Fibroblast of the conjunctiva (primary cell): ENCODE measurements at regions not wholly inside any gene's neighbourhood (a gene's known extent, or its start where the extent isn't known, plus 50 kb on each side); places are given as distances from the start of the nearest gene placed in this dataset.
"Not testable (repeated sequence)": the region's sequence is repeated elsewhere in the genome, so short reads cannot be mapped to it uniquely, and the experiment has no call there.

Source experiments
- DNase-seq: peaks from one replicate; pipeline ENCODE4 v3.0.0-alpha.2; 2010; ENCODE audit warnings: low read depth

GRCh38 chr4:27728892-27729291, 868.3 kb downstream of the STIM2 start:
- DNase-seq, result no peak

DNA sequence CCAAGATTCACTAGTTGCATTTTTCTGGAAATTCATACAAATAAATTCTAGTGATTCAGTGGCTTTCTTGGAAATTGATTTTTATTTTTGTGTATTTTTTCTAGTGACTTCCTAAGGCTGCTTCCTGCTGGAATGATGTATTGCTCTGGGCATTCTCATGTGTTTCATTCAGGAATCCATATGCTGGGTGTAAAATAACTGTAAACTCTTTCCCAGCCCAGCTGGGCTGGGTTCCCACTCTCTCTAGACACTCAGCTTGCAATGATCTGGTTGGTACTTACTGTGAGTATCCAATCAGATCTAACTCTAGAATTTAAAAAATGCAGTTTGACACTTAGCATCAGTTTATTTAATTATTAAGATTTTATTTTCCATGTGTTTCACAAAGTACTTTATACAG, 882.2 kb downstream of the STIM2 start:
- DNase-seq, result no peak

- DNase-seq, result no peak
Observed at GRCh38 chr4:27759611-27760575, 899.3 kb downstream of the STIM2 start.

- DNase-seq, result no peak
Observed at GRCh38 chr4:27763830-27764525, 903.3 kb downstream of the STIM2 start.

DNA sequence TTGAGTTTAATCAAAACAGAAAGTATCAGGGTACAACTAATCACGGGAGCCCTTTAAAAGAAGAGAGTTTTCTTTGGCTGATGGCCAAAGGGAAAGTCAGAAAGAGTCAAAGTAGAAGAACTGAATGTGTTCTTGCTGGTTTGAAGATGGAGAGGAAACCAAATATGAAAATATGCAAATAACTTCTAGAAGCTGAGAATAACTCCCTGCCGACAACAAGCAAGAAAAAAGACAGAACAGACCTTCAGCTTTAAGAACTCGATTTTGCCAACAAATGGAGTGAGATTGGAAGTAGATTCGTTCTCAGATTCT, 903.8 kb downstream of the STIM2 start:
- DNase-seq, result no peak

DNA sequence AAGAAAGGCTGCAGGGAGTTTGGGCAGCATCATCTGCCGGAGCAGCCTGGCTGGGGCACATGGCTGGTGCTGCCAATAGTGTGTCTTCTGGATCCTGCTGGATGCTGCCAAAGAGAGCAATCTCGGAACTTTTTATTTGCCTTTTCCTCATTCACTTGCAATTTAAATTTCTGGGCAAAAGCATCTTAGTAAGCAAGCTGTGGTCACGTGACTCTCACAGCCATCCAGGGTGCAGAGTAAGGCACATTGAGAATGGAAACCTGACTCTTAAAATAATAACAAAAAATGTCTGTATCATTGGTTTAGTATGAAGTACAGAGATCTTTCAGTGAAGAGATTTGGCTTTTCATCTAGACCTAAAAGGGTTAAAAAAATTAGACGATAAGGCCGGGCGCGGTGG, 910.3 kb downstream of the STIM2 start:
- DNase-seq, result no peak

GRCh38 chr4:27775156-27775555, 914.5 kb downstream of the STIM2 start:
- no peak for DNase-seq

GRCh38 chr4:27779827-27780226, 919.2 kb downstream of the STIM2 start:
- no peak for DNase-seq

- no peak for DNase-seq
Observed at GRCh38 chr4:27787195-27787594, 926.6 kb downstream of the STIM2 start.

- DNase-seq, result no peak
Observed at GRCh38 chr4:27789773-27790172, 929.1 kb downstream of the STIM2 start.

DNA sequence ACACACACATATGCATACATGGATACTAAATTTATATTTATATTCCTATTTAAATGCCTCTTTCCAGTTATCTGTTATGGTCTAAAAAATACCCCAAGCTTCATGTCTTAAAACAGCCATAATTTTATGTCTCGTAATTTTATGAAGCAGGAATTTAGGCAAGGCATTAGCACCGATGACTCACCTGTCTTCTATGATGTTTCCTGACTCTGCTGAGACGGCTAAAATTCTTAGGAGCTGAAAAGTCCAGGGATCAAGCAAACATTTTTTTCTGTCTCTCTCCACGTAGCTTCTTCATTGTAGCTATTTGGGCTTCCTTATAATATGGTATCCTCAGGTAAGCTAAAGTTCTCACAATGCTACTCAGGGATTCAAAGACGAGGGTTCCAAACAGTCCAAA, 930.3 kb downstream of the STIM2 start:
- no peak for DNase-seq

- DNase-seq, result peak; percentile 3
Observed at GRCh38 chr4:27791640-27792039, 931.0 kb downstream of the STIM2 start.

- DNase-seq, result no peak
Observed at GRCh38 chr4:27807207-27807606, 946.6 kb downstream of the STIM2 start.

DNA sequence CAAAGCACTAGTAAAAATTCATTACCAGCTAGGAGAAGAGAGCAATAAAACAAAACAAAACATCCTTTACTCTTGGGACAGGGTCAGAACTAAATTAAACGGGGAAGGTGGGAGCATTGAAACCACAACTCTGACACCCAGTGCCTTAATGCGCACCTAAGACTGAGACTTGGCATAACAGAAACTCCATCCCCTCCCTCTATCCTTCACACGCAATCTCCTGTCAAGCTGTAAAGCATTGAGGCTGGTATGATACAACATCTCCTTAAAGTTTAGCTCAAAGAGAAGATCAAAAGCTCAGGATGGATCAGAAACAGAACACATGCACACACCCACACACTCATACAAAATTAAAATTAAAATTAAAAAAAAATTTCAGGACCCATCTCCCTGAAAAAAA, 951.3 kb downstream of the STIM2 start:
- no peak for DNase-seq

DNA sequence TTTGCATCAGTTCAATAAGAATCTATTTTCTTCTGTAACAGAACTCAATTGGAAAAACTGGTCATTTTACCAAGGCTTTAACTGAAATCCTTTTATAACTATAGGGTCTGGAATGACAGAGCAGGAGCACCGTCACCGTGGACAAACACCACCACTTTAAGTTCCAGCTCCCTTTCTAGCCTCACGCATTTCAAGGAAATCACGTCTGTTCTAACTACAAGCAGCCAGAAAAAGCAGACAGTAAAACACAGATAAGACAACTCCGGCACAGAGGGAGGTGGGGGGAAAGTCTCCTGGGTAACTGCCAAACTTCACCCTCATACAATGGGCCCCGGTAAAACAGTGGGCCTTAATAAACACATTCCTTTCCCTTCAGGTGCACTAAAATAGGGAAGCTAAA, 952.6 kb downstream of the STIM2 start:
- not testable (repeated sequence) for DNase-seq

DNA sequence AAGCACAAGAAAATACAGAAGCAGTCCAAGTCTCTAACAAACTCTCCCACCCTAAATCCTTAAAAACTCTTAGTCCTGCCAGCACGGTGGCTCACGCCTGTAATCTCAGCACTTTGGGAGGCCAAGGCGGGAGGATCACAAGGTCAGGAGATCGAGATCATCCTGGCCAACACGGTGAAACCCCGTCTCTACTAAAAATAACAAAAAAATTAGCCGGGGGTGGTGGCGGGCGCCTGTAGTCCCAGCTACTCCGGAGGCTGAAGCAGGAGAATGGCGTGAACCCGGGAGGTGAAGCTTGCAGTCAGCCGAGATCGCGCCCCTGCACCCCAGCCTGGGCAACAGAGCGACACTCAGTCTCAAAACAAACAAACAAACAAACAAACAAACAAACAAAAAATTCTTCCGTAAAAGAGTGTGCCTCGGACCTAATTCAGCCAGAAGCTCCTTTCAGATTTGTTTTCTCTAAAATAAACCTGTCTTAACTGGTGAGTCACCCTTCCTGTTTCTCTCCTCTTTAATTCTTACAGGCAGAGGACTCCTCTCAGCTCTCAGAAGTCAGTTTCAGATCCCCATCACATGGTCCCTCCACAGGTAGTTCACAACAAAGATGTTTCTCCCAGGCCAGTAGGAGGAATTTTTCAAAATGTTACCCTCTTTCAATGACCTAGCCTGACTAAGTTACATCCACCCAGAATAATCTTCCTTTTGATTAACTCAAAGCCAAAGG, 953.2 kb downstream of the STIM2 start:
- not testable (repeated sequence) for DNase-seq

GRCh38 chr4:27819246-27819645, 958.6 kb downstream of the STIM2 start:
- no peak for DNase-seq

GRCh38 chr4:27828843-27829242, 968.2 kb downstream of the STIM2 start:
- DNase-seq, result no peak

- DNase-seq, result no peak
Observed at GRCh38 chr4:27830251-27830650, 969.6 kb downstream of the STIM2 start.

GRCh38 chr4:27835851-27836250, 975.2 kb downstream of the STIM2 start:
- DNase-seq, result no peak

DNA sequence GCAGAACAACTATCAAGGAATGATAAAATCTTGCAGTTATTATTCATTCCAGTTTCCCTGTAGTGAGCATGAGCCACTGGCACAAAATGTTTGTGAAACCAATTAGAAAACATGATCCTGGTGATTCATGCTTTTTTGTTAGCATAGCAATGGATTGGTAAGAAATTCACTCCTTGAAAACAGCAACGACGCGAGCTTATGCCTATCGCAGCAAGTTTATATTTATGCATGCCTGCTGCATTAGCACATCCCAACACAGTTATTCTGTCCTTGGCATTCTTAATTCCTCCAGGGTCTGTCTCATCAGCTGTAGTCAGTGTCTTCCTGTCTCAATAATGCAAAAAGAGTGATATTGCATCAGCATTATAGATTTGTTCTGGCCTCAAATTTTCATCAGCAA, 975.9 kb downstream of the STIM2 start:
- DNase-seq, result peak; percentile 16

DNA sequence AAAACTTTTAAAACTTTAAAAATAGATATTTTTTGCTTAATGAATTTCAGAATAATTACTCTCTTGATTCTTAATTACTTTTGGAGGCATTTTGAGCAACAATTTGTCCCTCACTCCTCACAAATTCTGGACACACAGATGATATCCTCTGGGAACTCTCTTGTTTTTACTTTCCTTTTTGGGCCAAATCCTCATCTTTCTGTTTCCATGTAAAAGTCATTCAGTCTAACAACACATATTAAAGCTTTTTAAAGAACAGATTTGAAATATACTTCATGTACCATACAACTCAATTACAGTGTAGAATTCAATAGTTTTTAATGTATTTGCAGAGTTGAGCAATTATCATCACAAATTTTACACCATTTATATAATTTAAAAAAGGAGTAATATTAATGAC, 983.1 kb downstream of the STIM2 start:
- no peak for DNase-seq

DNA sequence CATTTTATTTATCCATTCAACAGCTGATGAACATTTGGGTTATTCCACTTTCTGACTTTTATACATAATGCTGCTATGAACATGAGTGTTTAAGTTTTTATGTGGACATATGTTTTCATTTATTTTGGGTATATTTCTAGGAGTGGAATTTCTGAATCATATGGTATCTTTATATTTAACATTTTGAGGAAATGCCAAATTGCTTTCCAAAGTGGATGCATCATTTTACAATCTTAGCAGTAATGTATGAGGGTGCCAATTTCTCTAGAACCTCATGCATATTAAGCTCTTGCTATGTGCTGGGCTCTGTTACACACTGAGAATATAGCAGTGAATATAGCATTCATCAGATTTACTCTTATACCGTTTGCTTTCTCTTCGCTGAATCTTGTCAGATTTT, 983.7 kb downstream of the STIM2 start:
- DNase-seq, result peak; percentile 17
